Glomerular visceral epithelial cell (primary cell): ENCODE measurements at regions not wholly inside any gene's neighbourhood (a gene's known extent, or its start where the extent isn't known, plus 50 kb on each side); places are given as distances from the start of the nearest gene placed in this dataset.

Experiments used
- DNase-seq: peaks from one replicate; pipeline ENCODE4 v3.0.0-alpha.2; 2016; ENCODE audit errors: extremely low spot score

GRCh38 chr9:89721971-89722530 lies 117.2 kb downstream of the GADD45G start:
- no peak for DNase-seq

GRCh38 chr9:89722712-89723111 lies 117.9 kb downstream of the GADD45G start:
- no peak for DNase-seq

GRCh38 chr9:89723469-89724100 lies 118.8 kb downstream of the GADD45G start:
- DNase-seq = no peak

GRCh38 chr9:89724659-89725058 lies 119.8 kb downstream of the GADD45G start:
- no peak for DNase-seq

GRCh38 chr9:89725271-89725670 lies 120.5 kb downstream of the GADD45G start:
- DNase-seq = no peak

- no peak for DNase-seq
These were observed 125.2 kb downstream of the GADD45G start for GRCh38 chr9:89729954-89730530.

- no peak for DNase-seq
These were observed 125.9 kb downstream of the GADD45G start for GRCh38 chr9:89730715-89731114.

- no peak for DNase-seq
These were observed 126.7 kb downstream of the GADD45G start for GRCh38 chr9:89731262-89732182.

GRCh38 chr9:89732295-89732938 lies 127.6 kb downstream of the GADD45G start:
- no peak for DNase-seq

GRCh38 chr9:89732939-89733324 lies 128.1 kb downstream of the GADD45G start:
- DNase-seq = no peak

GRCh38 chr9:89734600-89735041 lies 129.8 kb downstream of the GADD45G start:
- DNase-seq = no peak

GRCh38 chr9:89738137-89738932 lies 133.5 kb downstream of the GADD45G start:
- no peak for DNase-seq

GRCh38 chr9:89739511-89739910 lies 134.7 kb downstream of the GADD45G start:
- no peak for DNase-seq

- DNase-seq = no peak
These were observed 135.1 kb downstream of the GADD45G start for GRCh38 chr9:89739916-89740315.

GRCh38 chr9:89740722-89741121 lies 135.9 kb downstream of the GADD45G start:
- no peak for DNase-seq

GRCh38 chr9:89742660-89743059 lies 137.8 kb downstream of the GADD45G start:
- DNase-seq = no peak

- no peak for DNase-seq
These were observed 138.4 kb downstream of the GADD45G start for GRCh38 chr9:89743216-89743572.

- DNase-seq = no peak
These were observed 138.9 kb downstream of the GADD45G start for GRCh38 chr9:89743573-89744254.

GRCh38 chr9:89744255-89744648 lies 139.4 kb downstream of the GADD45G start:
- no peak for DNase-seq

GRCh38 chr9:89744730-89745129 lies 139.9 kb downstream of the GADD45G start:
- no peak for DNase-seq
